ENCODE measurements at regions not wholly inside any gene's neighbourhood (a gene's known extent, or its start where the extent isn't known, plus 50 kb on each side); places are given as distances from the start of the nearest gene placed in this dataset.
"Not testable (repeated sequence)": the region's sequence is repeated elsewhere in the genome, so short reads cannot be mapped to it uniquely, and the experiment has no call there.

DNA sequence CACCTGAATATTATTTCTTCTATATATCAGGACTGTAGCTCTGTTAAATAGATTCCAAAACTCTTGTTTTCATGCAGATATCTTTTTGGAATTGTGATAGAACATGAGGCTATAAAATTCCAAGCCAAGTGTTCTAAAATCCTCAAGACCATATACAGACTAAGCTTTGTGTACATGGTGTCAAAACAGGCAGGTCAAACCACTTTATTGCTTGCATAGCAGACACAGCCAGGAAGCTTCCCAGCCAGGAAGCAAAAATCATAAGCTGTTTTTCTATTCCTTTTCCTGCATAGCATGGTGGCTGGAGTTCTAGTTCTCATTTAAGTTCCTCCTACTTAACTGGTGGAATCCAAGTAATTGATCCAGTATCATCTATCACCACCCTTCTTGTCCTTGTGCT lies 353.3 kb downstream of the PAX1 start:
- no peaks in the 10 kb centered on the region for H3K79me2 ChIP-seq
- no peaks in the 10 kb centered on the region for H3K9me3 ChIP-seq (ENCODE audit: control insufficient read depth, low read length)
- H3K4me2 ChIP-seq (ENCODE audit: low read length), result no peak overlapping the region
- H2AFZ ChIP-seq, result no peak overlapping the region
- H3K4me3 ChIP-seq (ENCODE audit: low read depth, low read length), result no peak overlapping the region
- H3K27ac ChIP-seq, result no peak overlapping the region
- H3K36me3 ChIP-seq (ENCODE audit: control insufficient read depth, insufficient read depth, low read length), result no peaks in the 10 kb centered on the region
- no peaks in the 10 kb centered on the region for H3K4me1 ChIP-seq
- no peak overlapping the region for H3K9ac ChIP-seq
- H3K27me3 ChIP-seq (ENCODE audit: control insufficient read depth, insufficient read depth, low read length), result no peaks in the 10 kb centered on the region
- TF ChIP-seq, protein P1, sequence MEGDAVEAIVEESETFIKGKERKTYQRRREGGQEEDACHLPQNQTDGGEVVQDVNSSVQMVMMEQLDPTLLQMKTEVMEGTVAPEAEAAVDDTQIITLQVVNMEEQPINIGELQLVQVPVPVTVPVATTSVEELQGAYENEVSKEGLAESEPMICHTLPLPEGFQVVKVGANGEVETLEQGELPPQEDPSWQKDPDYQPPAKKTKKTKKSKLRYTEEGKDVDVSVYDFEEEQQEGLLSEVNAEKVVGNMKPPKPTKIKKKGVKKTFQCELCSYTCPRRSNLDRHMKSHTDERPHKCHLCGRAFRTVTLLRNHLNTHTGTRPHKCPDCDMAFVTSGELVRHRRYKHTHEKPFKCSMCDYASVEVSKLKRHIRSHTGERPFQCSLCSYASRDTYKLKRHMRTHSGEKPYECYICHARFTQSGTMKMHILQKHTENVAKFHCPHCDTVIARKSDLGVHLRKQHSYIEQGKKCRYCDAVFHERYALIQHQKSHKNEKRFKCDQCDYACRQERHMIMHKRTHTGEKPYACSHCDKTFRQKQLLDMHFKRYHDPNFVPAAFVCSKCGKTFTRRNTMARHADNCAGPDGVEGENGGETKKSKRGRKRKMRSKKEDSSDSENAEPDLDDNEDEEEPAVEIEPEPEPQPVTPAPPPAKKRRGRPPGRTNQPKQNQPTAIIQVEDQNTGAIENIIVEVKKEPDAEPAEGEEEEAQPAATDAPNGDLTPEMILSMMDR (IDR thresholded peaks at IDR 0.05), result no peak

DNA sequence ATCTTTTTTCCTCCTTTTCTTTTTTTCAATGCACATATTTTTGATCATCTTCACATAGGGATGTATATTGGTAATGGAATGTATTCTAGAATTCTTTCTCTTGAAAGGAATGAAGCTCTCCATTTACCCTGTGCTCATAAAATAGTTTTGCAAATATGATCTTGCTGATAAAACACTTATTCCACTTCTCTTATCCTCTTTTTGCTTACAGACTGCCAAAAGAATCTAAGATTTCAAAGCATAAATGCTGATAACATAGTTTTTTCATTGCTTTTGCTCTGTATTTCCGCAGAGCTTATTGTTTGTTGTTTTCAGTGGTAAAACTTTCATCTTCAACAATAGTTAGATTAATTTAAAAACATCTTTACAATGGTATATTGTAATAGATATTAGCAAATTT lies 350.5 kb downstream of the PAX1 start:
- Histone ChIP-seq H3K4me2 (ENCODE audit: low read length) (no peak overlapping the region), H3K4me3 (ENCODE audit: low read depth, low read length) (no peak overlapping the region), H3K27ac (no peak overlapping the region), H3K27me3 (ENCODE audit: control insufficient read depth, insufficient read depth, low read length) (no peaks in the 10 kb centered on the region), H2AFZ (no peak overlapping the region), H3K4me1 (no peaks in the 10 kb centered on the region), H3K9ac (no peak overlapping the region), H3K9me3 (ENCODE audit: control insufficient read depth, low read length) (no peaks in the 10 kb centered on the region), H3K36me3 (ENCODE audit: control insufficient read depth, insufficient read depth, low read length) (no peaks in the 10 kb centered on the region), H3K79me2 (no peaks in the 10 kb centered on the region)
- TF ChIP-seq, protein P1 (IDR thresholded peaks at IDR 0.05), result no peak

DNA sequence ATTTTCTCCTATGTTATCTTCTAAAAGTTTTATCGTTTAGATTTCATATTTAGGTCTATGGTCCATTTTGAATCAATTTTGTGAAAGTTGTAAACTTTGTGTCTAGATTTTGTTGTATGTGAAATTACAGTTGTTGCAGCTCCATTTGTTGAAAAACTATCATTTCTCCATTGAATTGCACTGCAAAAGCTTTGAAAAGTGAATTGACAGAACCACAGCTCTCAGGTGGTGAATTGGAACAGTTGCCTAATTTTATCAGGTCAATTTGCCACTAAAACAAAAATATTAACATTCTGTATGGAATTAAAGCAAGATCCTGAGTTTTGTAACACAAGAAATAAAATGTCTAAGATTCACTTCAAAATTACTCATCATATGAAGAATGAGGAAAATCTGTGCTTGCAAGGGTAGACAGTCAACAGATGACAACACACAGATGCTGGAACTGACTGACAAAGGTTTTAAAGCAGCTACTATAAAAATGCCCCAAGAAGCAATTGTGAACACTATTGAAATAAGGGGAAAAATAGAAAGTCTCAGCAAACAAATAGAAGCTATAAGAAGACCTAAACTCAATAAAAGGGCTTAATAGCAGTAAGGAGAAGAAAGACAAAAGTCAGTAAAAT lies 346.7 kb downstream of the PAX1 start:
- Histone ChIP-seq H3K36me3 (ENCODE audit: control insufficient read depth, insufficient read depth, low read length) (no peaks in the 10 kb centered on the region), H3K9me3 (ENCODE audit: control insufficient read depth, low read length) (no peaks in the 10 kb centered on the region), H3K4me3 (ENCODE audit: low read depth, low read length) (no peak overlapping the region), H3K4me1 (no peaks in the 10 kb centered on the region), H3K79me2 (no peaks in the 10 kb centered on the region), H3K9ac (no peak overlapping the region), H2AFZ (no peak overlapping the region), H3K4me2 (ENCODE audit: low read length) (no peak overlapping the region), H3K27me3 (ENCODE audit: control insufficient read depth, insufficient read depth, low read length) (no peaks in the 10 kb centered on the region), H3K27ac (no peak overlapping the region)
- TF ChIP-seq, protein P1 (IDR thresholded peaks at IDR 0.05), result no peak

DNA sequence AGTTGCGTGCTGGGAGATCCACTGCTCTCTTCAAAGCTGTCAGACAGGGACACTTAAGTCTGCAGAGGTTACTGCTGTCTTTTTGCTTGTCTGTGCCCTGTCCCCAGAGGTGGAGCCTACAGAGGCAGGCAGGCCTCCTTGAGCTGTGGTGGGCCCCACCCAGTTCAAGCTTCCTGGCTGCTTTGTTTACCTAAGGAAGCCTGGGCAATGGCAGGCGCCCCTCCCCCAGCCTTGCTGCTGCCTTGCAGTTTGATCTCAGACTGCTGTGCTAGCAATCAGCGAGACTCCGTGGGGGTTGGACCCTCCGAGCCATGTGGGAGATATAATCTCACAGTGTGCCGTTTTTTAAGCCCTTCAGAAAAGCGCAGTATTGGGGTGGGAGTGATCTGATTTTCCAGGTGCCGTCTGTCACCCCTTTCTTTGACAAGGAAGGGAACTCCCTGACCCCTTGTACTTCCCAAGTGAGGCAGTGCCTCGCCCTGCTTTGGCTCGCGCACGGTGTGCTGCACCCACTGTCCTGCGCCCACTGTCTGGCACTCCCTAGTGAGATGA lies 340.6 kb downstream of the PAX1 start:
- H3K9me3 ChIP-seq (ENCODE audit: control insufficient read depth, low read length); H3K36me3 ChIP-seq (ENCODE audit: control insufficient read depth, insufficient read depth, low read length); H3K79me2 ChIP-seq; H3K4me2 ChIP-seq (ENCODE audit: low read length); H3K4me1 ChIP-seq; H3K9ac ChIP-seq; H2AFZ ChIP-seq; H3K27ac ChIP-seq; H3K27me3 ChIP-seq (ENCODE audit: control insufficient read depth, insufficient read depth, low read length); H3K4me3 ChIP-seq (ENCODE audit: low read depth, low read length): not testable (repeated sequence)

DNA sequence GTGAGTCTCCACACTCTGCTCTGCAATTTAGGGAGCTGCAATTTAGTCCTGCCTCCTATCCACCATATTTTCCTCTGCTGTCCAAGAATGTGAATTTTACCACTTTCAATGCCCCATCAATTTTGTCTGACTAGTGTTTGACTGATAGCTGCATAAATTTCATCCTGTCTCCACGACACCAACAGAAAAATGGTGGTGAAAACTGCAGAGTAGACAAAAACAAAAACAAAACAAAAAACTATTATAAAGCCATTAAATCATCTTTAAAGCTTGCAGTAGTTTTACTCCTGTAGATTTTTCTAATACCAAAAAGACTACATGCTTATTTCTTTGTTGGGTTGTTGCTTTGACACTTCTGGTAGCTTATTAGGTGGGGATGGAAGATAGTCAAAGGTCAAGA lies 322.0 kb downstream of the PAX1 start:
- H3K4me1 ChIP-seq, result no peaks in the 10 kb centered on the region
- H2AFZ ChIP-seq, result no peak overlapping the region
- H3K27me3 ChIP-seq (ENCODE audit: control insufficient read depth, insufficient read depth, low read length), result no peaks in the 10 kb centered on the region
- H3K27ac ChIP-seq, result no peak overlapping the region
- H3K4me3 ChIP-seq (ENCODE audit: low read depth, low read length), result no peak overlapping the region
- no peak overlapping the region for H3K9ac ChIP-seq
- H3K79me2 ChIP-seq, result no peaks in the 10 kb centered on the region
- no peaks in the 10 kb centered on the region for H3K36me3 ChIP-seq (ENCODE audit: control insufficient read depth, insufficient read depth, low read length)
- TF ChIP-seq, protein P1 (IDR thresholded peaks at IDR 0.05), result no peak
- H3K4me2 ChIP-seq (ENCODE audit: low read length), result no peak overlapping the region
- no peaks in the 10 kb centered on the region for H3K9me3 ChIP-seq (ENCODE audit: control insufficient read depth, low read length)

Data from parathyroid adenoma (tissue), 2 donors.